B cell (primary cell): ENCODE measurements at regions not wholly inside any gene's neighbourhood (a gene's known extent, or its start where the extent isn't known, plus 50 kb on each side); places are given as distances from the start of the nearest gene placed in this dataset.

ENCODE experiments used
- CTCF ChIP-seq: fragments of 200-600 bp; IDR thresholded peaks from one replicate; pipeline ENCODE4 v1.8.0; 2022; ENCODE audit warnings: antibody characterized with exemption, mild to moderate bottlenecking
- EZH2 ChIP-seq: IDR thresholded peaks from 2 replicates; pipeline ENCODE4 v1.6.1; 2012; ENCODE audit warnings: borderline replicate concordance, low read depth, mild to moderate bottlenecking, moderate library complexity, low read length; ENCODE audit not compliant: insufficient read depth, poor library complexity, severe bottlenecking

- TF ChIP-seq CTCF (no peak), EZH2 (no peak)
These were observed 120.0 kb downstream of the AASDHPPT start for GRCh38 chr11:106197438-106197837.
